NCI-H69 (cell line): ENCODE measurements at regions not wholly inside any gene's neighbourhood (a gene's known extent, or its start where the extent isn't known, plus 50 kb on each side); places are given as distances from the start of the nearest gene placed in this dataset.

ENCODE experiments used
- DNase-seq: peaks from one replicate; lab custom pipeline; 2025; lab: John Stamatoyannopoulos, UW

GRCh38 chr1:221303623-221304022, 424.4 kb downstream of the HLX start:
- DNase-seq: no peak

GRCh38 chr1:221306239-221306638, 427.0 kb downstream of the HLX start:
- DNase-seq: no peak

- DNase-seq: no peak
These were observed 429.6 kb downstream of the HLX start for GRCh38 chr1:221308534-221309511.

- peak; percentile 92 for DNase-seq
These were observed 430.5 kb downstream of the HLX start for GRCh38 chr1:221309723-221310122.

GRCh38 chr1:221310180-221310579, 430.9 kb downstream of the HLX start:
- DNase-seq: peak; percentile 99

GRCh38 chr1:221315330-221315729, 426.6 kb downstream of the DUSP10 start:
- no peak for DNase-seq

GRCh38 chr1:221316491-221317056, 425.3 kb downstream of the DUSP10 start:
- DNase-seq: no peak

- DNase-seq: no peak
These were observed 424.4 kb downstream of the DUSP10 start for GRCh38 chr1:221317537-221317936.

- DNase-seq: peak; percentile 100
These were observed 413.9 kb downstream of the DUSP10 start for GRCh38 chr1:221327954-221328353.

- DNase-seq: peak; percentile 54
These were observed 413.5 kb downstream of the DUSP10 start for GRCh38 chr1:221328371-221328770.

- no peak for DNase-seq
These were observed 410.4 kb downstream of the DUSP10 start for GRCh38 chr1:221331273-221332183.

- DNase-seq: no peak
These were observed 407.8 kb downstream of the DUSP10 start for GRCh38 chr1:221334062-221334461.

GRCh38 chr1:221335161-221336101, 406.5 kb downstream of the DUSP10 start:
- DNase-seq: peak; percentile 59

- DNase-seq: no peak
These were observed 405.8 kb downstream of the DUSP10 start for GRCh38 chr1:221336126-221336525.

GRCh38 chr1:221337106-221337505, 404.8 kb downstream of the DUSP10 start:
- DNase-seq: no peak

GRCh38 chr1:221343136-221343535, 398.8 kb downstream of the DUSP10 start:
- DNase-seq: no peak

- no peak for DNase-seq
These were observed 398.3 kb downstream of the DUSP10 start for GRCh38 chr1:221343607-221344006.

GRCh38 chr1:221344693-221345092, 397.2 kb downstream of the DUSP10 start:
- DNase-seq: no peak

- peak; percentile 27 for DNase-seq
These were observed 394.2 kb downstream of the DUSP10 start for GRCh38 chr1:221347706-221348105.

- DNase-seq: no peak
These were observed 391.8 kb downstream of the DUSP10 start for GRCh38 chr1:221350091-221350490.

- no peak for DNase-seq
These were observed 385.2 kb downstream of the DUSP10 start for GRCh38 chr1:221356693-221357092.
